UCSD-AML1 (cell line): ENCODE measurements at regions not wholly inside any gene's neighbourhood (a gene's known extent, or its start where the extent isn't known, plus 50 kb on each side); places are given as distances from the start of the nearest gene placed in this dataset.

Source experiments
- DNase-seq: peaks from one replicate; lab custom pipeline; 2025; ENCODE audit not compliant: unreplicated experiment; lab: John Stamatoyannopoulos, UW

DNA sequence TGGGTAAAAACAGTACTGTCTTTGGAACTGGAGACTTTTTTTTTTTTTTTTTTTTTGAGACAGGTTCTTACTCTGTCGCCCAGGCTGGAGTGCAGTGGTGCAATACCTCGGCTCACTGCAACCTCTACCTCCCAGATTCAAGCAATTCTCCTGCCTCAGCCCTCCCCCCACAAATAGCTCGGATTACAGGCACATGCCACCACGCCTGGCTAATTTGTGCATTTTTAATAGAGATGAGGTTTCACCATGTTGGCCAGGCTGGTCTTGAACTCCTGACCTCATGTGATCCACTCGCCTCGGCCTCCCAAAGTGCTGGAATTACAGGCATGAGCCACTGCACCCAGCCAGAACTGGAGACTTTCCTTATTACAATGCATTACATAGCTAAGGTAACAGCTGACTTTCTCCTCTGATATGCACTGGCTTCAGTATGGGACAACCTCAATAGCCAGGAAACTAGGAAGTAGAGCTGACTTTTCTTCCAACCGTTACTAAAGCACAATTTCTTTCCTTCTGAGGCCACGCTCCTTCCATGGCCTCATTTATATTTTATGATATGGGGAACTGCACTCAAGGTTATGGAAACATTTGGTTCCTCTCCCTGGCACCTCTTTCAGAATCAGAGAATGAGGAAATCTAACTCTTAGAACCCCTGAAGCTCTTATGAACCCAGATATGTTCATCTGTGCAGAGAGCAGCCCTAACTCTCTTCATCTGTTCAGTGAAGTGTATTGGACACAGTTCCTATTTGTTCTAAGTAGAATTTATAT, 53.5 kb upstream of the FAM9B start:
- DNase-seq: no peak

DNA sequence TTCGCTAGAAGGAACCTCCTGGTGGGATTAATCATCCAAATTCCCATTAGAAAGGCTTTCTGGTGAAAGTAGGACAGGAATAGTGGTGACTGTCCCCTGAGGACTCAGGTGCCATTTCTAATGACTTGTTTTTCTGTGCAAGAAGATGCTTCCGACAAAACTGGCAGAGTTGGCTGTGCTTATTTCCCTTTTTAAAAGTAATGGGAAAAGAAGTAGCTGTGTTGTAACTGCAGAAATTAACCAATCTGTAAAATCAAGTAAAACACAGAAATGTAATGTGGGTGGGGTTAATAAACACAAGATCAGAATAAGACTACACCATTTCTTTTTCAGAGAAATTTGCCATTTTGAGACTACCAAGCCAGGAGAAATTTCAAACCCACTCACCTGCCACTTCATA, 55.0 kb upstream of the FAM9B start:
- no peak for DNase-seq

- DNase-seq: no peak
Observed at GRCh38 chrX:9090766-9091165, 56.8 kb upstream of the FAM9B start.

GRCh38 chrX:9091258-9091657, 57.3 kb upstream of the FAM9B start:
- DNase-seq: no peak

DNA sequence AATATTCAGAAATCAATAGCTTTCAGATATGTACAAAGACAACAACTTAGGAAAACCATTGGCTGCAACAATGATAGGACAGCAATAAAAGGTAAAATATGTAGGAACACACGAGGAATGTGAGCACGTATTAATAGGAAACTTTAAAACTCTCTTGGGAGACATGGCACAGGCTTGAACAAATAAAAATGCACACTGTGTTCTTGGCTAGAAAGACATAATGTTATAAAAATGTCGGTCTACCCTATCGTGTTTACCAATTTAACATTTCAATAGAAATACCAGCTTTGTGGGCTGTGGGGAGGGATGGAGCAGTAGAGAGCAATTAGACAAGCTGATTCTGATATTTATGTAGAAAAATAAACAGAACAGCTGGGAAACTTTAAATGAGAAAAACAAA, 69.0 kb upstream of the FAM9B start:
- no peak for DNase-seq

DNA sequence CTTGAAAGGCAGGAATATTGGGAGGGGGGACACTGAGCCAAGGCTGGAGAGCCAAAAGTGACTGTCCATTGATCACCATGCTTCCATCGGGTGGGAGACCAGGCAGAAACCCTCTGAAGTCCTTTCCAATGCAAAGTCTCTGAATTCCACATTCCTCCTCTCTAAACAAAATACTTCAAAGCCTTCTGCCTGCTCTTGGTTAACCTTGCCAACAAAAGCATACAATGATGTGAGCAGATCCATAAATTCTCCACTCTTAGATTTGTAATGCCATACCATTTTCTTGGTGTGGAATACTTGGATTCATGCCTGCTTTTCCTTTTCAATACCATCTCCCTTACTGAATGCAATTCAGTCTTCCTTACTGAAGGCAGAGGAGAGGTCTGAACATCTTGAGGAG, 74.1 kb upstream of the FAM9B start:
- DNase-seq: no peak

DNA sequence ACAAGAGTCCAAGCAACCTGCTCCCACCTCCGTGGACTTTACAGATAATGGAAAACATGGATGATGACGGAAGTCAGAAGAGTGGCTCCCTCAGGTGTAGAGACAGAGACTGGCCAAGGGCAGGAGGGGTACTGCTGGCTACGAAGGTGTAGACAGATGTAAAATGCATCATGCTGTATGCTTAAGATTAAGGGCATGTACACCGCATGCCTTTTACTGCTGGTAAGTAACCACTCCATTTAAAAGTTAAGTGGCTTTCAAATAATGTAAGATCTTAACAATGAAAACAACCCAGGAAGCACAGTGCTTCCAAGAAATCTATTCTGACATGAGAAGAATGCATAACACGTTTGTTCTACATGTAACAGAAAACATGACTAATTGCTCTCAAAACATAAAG, 76.9 kb upstream of the FAM9B start:
- DNase-seq: no peak

GRCh38 chrX:9114245-9114644, 80.3 kb upstream of the FAM9B start:
- DNase-seq: no peak

- DNase-seq: no peak
Observed at GRCh38 chrX:9117851-9118250, 83.9 kb upstream of the FAM9B start.

DNA sequence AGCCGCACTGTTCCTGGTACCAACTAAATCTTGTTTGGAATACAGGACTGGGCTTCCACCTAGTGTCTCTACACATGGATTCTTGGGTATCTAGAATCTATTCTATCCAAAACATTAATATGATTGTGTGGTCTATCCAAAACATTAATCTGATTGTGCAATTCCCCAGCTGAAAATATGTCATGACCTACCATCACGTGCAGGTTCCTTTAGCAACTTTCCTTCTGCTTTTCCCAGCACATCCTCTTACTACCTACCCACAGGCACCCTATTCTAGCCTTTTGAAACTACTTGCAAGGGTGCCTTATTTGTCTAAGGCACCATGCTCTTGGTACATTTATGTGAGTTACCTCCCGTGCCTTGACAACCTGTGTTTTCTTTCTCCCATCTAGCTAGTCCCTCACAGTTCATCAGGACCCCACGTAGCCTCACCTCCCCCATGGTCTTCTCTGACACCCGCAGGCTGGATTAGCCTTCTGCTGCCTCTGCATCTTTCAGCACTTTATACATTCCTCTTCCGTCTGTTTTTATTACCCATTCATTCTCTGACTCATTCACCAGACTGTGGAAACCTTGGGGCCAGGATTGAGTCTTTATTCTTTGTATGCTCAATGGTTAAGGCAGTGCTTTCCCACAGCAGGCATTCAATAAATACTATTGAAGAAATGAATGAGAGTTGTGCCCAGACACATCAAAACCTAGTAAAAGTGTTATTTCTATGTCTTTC, 88.8 kb upstream of the FAM9B start:
- no peak for DNase-seq

GRCh38 chrX:9127986-9128385, 94.1 kb upstream of the FAM9B start:
- no peak for DNase-seq

DNA sequence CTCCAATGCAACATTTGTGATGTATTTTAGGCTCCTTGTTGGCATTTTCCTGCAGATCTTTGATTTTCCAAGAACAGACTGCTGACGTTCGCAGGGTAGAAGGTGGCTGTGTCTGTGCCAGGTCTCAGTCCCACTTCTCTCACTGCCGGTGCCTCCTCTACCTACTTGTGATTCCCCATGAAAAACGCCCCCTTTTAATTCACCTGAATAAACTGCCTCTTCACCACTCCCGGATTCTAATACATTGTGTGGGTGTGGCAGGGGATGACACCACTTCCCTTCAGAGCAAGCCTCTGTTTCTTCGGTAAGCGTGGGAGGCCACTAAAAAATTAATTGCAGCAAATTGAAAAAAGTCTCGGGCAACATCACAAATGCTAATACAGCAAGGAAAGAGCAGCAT, 96.1 kb upstream of the FAM9B start:
- DNase-seq: no peak

GRCh38 chrX:9131066-9131465, 97.1 kb upstream of the FAM9B start:
- DNase-seq: no peak

DNA sequence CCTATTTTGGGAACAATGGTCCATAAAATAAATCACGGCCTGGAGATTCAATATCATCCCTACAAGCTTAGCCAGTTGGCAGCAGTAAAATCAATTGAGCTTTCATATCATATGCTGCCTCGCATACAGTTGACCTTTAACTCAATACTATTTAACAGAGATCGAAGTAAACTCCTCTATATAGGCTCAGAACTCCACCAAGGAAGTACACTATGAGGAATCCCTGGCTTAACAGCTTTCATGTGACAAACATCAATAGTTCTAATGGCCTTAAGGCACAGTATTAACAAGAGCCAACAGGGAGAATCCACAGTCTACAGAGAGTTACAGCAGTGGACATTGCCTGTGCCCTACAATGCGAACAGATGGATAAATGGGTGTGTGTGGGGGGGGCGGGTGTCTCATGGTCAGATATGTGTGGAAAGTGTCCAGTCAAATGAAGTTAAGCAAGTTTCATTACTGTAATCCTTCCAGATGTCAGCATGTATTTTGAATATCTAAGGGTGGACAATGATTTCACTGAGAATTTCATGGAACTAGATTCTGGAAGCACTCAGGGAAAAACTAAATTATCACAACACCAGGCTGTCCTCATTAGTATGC, 98.2 kb upstream of the FAM9B start:
- DNase-seq: no peak

- no peak for DNase-seq
Observed at GRCh38 chrX:9133426-9133825, 99.5 kb upstream of the FAM9B start.

DNA sequence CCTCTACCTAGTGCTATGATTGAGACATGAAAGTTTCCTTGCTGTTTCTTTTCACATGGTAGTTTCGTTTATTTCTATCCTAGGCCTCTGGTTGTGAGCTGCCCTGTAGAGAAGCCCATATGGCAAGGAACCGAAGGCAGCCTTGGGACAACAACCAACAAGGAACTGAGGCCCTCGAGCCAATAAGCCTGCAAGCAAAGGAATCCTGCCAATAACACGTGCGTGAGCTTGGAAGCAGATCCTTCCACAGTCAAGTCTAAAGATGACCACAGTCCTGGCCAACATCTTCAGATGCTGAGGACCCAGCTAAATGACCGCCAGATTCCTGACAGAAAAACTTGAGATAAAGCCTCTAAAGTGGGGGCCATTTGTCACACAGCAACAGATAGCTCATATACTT, 100.4 kb upstream of the FAM9B start:
- DNase-seq: no peak

- DNase-seq: no peak
Observed at GRCh38 chrX:9135901-9136510, 102.1 kb upstream of the FAM9B start.

GRCh38 chrX:9137152-9137551, 103.2 kb upstream of the FAM9B start:
- no peak for DNase-seq

- DNase-seq: no peak
Observed at GRCh38 chrX:9141496-9141895, 107.6 kb upstream of the FAM9B start.

DNA sequence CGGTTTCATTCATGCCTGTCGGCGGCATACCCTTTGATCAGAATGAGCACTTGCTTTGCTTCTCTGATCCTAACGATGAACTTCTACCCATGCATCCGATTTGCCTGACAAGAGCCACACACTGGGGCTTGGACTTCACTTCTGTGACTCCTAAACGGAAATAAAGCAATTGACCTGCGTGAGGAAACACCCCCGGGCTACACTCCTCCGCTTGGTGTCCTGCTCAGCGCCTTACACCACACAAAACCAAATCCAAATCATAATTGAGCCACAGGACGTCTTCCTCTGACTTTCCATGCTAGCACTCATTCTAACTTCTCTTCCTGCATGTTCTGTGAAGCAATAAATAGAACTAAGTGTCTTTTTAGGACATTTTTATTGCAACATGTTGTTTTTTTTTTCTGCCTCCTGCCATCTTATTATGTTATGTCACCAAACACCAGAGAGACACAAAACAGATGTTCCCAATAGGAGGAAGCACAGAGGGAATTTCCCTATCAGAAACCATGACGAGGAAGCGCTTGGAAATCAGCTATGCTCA, 110.8 kb upstream of the FAM9B start:
- DNase-seq: no peak

DNA sequence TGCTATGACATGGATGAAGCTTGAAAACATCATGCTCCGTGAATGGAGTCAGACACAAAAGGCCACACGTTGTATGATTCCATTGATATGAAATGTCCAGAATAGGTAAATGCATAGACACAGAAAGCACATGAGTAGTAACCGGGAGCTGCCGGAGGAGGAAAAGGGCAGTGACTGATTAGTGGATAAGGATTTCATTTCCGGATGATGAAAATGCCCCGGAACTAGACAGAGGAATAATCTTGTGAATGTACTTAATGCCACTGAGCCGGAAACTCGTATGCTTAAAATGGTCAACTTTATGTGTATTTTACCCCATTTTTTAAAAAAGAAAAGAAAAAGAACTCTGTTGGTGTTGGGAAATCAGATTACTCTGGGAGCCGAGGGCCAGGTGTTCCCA, 112.7 kb upstream of the FAM9B start:
- DNase-seq: no peak

DNA sequence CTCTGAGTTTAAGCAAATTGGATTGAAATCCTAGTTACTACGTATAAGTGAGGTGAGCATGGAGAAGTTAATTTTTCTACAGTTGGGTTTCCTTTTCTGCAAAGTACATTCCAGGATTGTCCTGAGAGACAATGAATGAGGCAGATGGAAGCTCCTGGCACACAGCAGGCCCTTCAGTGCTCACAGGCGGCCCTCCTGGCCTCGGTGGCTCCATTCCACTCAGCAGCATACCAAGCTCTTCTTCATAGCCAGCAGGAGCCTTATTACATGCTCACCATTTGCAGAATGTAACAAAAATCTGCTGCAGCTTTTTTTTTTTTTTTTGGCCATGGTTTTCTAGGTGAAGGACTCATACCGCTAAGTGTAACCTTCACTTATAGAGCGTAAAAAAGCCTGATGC, 113.2 kb upstream of the FAM9B start:
- no peak for DNase-seq
